Adrenal gland (tissue), 5 donors: ENCODE measurements at regions not wholly inside any gene's neighbourhood (a gene's known extent, or its start where the extent isn't known, plus 50 kb on each side); places are given as distances from the start of the nearest gene placed in this dataset.

ENCODE experiments used
- CTCF ChIP-seq, 6 experiments: fragments of 450-650 bp in 4 of 6; fragments of 200-600 bp in 2 of 6; sonication (generic) in 1 of 6; IDR thresholded peaks; 1 replicate in 5 of 6; 2 replicates in 1 of 6; pipeline versions ENCODE4 v1.5.1 to v1.8.0; 2016 to 2021; ENCODE audit warnings: antibody characterized with exemption in 6 of 6, mild to moderate bottlenecking in 2 of 6, moderate library complexity in 1 of 6
- POLR2A ChIP-seq, 2 donors: fragments of 450-650 bp; IDR thresholded peaks; one replicate each; pipeline ENCODE4 v1.6.1; 2017; ENCODE audit warnings: antibody characterized with exemption in 2 of 2, mild to moderate bottlenecking in 2 of 2, moderate library complexity in 1 of 2
- donor health status: DM: no; HTN: no; CAD: no.

GRCh38 chr6:92195796-92196195, 1223.6 kb downstream of the EPHA7 start:
- TF ChIP-seq CTCF (IDR thresholded peaks at IDR 0.05): no peak
- no peak for TF ChIP-seq POLR2A (IDR thresholded peaks at IDR 0.05)
